HCT116 (cell line): ENCODE measurements at regions not wholly inside any gene's neighbourhood (a gene's known extent, or its start where the extent isn't known, plus 50 kb on each side); places are given as distances from the start of the nearest gene placed in this dataset.

Experiments
- ATAC-seq: fragments of 200-7000 bp; cut with Tn5 transposase; 2 replicates; pipeline ENCODE4 v1.9.1; 2020; ENCODE audit warnings: mild to moderate bottlenecking, moderate library complexity
- BruUV-seq: library from RNA; stranded (reverse); fragments of 400-500 nt; replicated peaks from 2 replicates; lab custom pipeline; 2021; lab: Mats Ljungman, UMichigan
- CTCF ChIA-PET: fragments of 300-600 bp; sonication (Branson Sonifier 250); formaldehyde crosslinking; loops from one replicate; lab custom pipeline; 2021; ENCODE audit warnings: antibody characterized with exemption; lab: Charles Lee
- POLR2A ChIA-PET: fragments of 300-600, 350-600 bp; sonication (Branson Sonifier 250); formaldehyde crosslinking; loops from one replicate; lab custom pipeline; 2021; ENCODE audit warnings: antibody characterized with exemption; lab: Charles Lee
- RAD21 ChIA-PET, 2 experiments: fragments of 300-600 bp; sonication (Branson Sonifier 250); formaldehyde crosslinking; loops; one replicate each; lab custom pipeline; 2023; ENCODE audit warnings: low total read pairs in 2 of 2; ENCODE audit not compliant: uncharacterized antibody in 2 of 2, unreplicated experiment in 2 of 2, low non-redundant PET in 1 of 2; lab: Charles Lee
- DNase-seq: peaks from one replicate; pipeline ENCODE4 v3.0.0-alpha.2; 2010; ENCODE audit warnings: low read depth, low spot score
- H2AFZ ChIP-seq: fragments of 200-600 bp; shearing (Covaris generic), sonication (generic); 2 replicates; pipeline ENCODE4 v1.6.1; 2017; ENCODE audit warnings: low read depth, mixed run types, mixed read lengths, antibody characterized with exemption, low read length; ENCODE audit not compliant: poor library complexity, severe bottlenecking
- H3K27ac ChIP-seq: 2 replicates; pipeline ENCODE4 v1.5.1; 2012; ENCODE audit warnings: low read depth, low read length
- H3K27me3 ChIP-seq: fragments of 200-600 bp; sonication (generic); 2 replicates; pipeline ENCODE4 v1.6.1; 2016; ENCODE audit warnings: mixed run types, low read length, mixed read lengths; ENCODE audit not compliant: insufficient read depth
- H3K36me3 ChIP-seq, 2 experiments: fragments of 200-500 bp in 1 of 2; fragments of 200-600 bp in 1 of 2; sonication (Bioruptor generic) in 1 of 2; sonication (generic) in 1 of 2; 2 replicates each; pipeline versions ENCODE4 v1.5.1 to v1.6.1; 2014 to 2016; ENCODE audit warnings: low read length in 2 of 2, inconsistent platforms in 1 of 2, mixed read lengths in 1 of 2, mixed run types in 1 of 2; ENCODE audit not compliant: insufficient read depth in 2 of 2, control insufficient read depth in 1 of 2
- H3K4me1 ChIP-seq, 2 experiments: fragments of 200-600 bp in 1 of 2; sonication (generic) in 1 of 2; 2 replicates each; pipeline versions ENCODE4 v1.5.1 to v1.6.1; 2012 to 2017; ENCODE audit warnings: low read length in 2 of 2, inconsistent platforms in 1 of 2, mild to moderate bottlenecking in 1 of 2, mixed read lengths in 1 of 2, mixed run types in 1 of 2, moderate library complexity in 1 of 2; ENCODE audit not compliant: insufficient read depth in 2 of 2, control insufficient read depth in 1 of 2
- H3K4me2 ChIP-seq: fragments of 200-600 bp; sonication (generic); 2 replicates; pipeline ENCODE4 v1.6.1; 2017; ENCODE audit warnings: mixed run types, low read length, mixed read lengths
- H3K4me3 ChIP-seq, 2 experiments: fragments of 200-600 bp in 1 of 2; sonication (generic) in 1 of 2; replicated peaks in 1 of 2; 2 replicates each; pipeline ENCODE4 v1.5.1; 2011 to 2016; ENCODE audit warnings: low read length in 2 of 2, control low read depth in 1 of 2, low read depth in 1 of 2, mild to moderate bottlenecking in 1 of 2, mixed read lengths in 1 of 2, mixed run types in 1 of 2
- H3K79me2 ChIP-seq: fragments of 200-600 bp; sonication (generic); 2 replicates; pipeline ENCODE4 v1.6.1; 2017; ENCODE audit warnings: mild to moderate bottlenecking, mixed run types, low read length, moderate library complexity, mixed read lengths; ENCODE audit not compliant: insufficient read depth
- H3K9ac ChIP-seq: fragments of 200-600 bp; sonication (generic); 2 replicates; pipeline ENCODE4 v1.6.1; 2016; ENCODE audit warnings: low read length, mixed read lengths
- H3K9me2 ChIP-seq: fragments of 200-600 bp; sonication (generic), shearing (Covaris generic); 2 replicates; pipeline ENCODE4 v1.6.1; 2017; ENCODE audit warnings: mixed run types, mild to moderate bottlenecking, moderate library complexity; ENCODE audit not compliant: insufficient read depth
- H3K9me3 ChIP-seq, 2 experiments: fragments of 200-500 bp in 1 of 2; fragments of 200-600 bp in 1 of 2; sonication (Bioruptor generic) in 1 of 2; sonication (generic) in 1 of 2; 2 replicates each; pipeline ENCODE4 v1.6.1; 2014 to 2017; ENCODE audit warnings: low read length in 2 of 2, mixed read lengths in 2 of 2, inconsistent platforms in 1 of 2, low read depth in 1 of 2, mild to moderate bottlenecking in 1 of 2, mixed run types in 1 of 2, moderate library complexity in 1 of 2; ENCODE audit not compliant: control insufficient read depth in 1 of 2, insufficient read depth in 1 of 2
- H4K20me1 ChIP-seq: fragments of 200-600 bp; sonication (generic), shearing (Covaris generic); 2 replicates; pipeline ENCODE4 v1.6.1; 2017; ENCODE audit warnings: mixed run types, mild to moderate bottlenecking, moderate library complexity; ENCODE audit not compliant: insufficient read depth
- ATF3 ChIP-seq: IDR thresholded peaks from 2 replicates; pipeline ENCODE4 v1.6.1; 2012
- CEBPB ChIP-seq: IDR thresholded peaks from 2 replicates; pipeline ENCODE4 v1.6.1; 2012; ENCODE audit warnings: low read depth
- ELF1 ChIP-seq: IDR thresholded peaks from 2 replicates; pipeline ENCODE4 v1.6.1; 2012; ENCODE audit warnings: low read depth, borderline replicate concordance
- EZH2 ChIP-seq: fragments of 200-600 bp; sonication (generic); IDR thresholded peaks from 2 replicates; pipeline ENCODE4 v1.6.1; 2017; ENCODE audit warnings: antibody characterized with exemption, mixed run types
- FOSL1 ChIP-seq: IDR thresholded peaks from 2 replicates; pipeline ENCODE4 v1.6.1; 2012; ENCODE audit warnings: low read depth
- JUND ChIP-seq: IDR thresholded peaks from 2 replicates; pipeline ENCODE4 v1.6.1; 2012
- RAD21 ChIP-seq: IDR thresholded peaks from 2 replicates; pipeline ENCODE4 v1.6.1; 2012; ENCODE audit warnings: low read depth, mild to moderate bottlenecking
- SIN3A ChIP-seq: IDR thresholded peaks from 2 replicates; pipeline ENCODE4 v1.6.1; 2012; ENCODE audit warnings: low read depth
- SP1 ChIP-seq: IDR thresholded peaks from 2 replicates; pipeline ENCODE4 v1.6.1; 2012; ENCODE audit warnings: low read depth
- ZFX ChIP-seq: fragments of 450-650 bp; IDR thresholded peaks from 2 replicates; pipeline ENCODE4 v1.6.1; 2017
- ZNF274 ChIP-seq: fragments of 200-500 bp; sonication (Bioruptor generic); IDR thresholded peaks from 2 replicates; pipeline ENCODE4 v1.6.1; 2014; ENCODE audit warnings: mild to moderate bottlenecking, low read depth, low read length, inconsistent platforms
- intact Hi-C: fragments of 100-400 bp; cut with micrococcal nuclease; formaldehyde crosslinking; loops from 2 replicates; pipeline ENCODE4 v1.10.0; 2022
- TF ChIP-seq, protein P1 (sequence below), 3 experiments: fragments of 200-600 bp in 1 of 3; sonication (generic) in 1 of 3; IDR thresholded peaks in 2 of 3; conservative IDR thresholded peaks in 1 of 3; 2 replicates each; pipeline ENCODE4 v1.5.1; 2012 to 2017; ENCODE audit warnings: low read depth in 2 of 3, low read length in 2 of 3, antibody characterized with exemption in 1 of 3, borderline replicate concordance in 1 of 3, control low read depth in 1 of 3, mild to moderate bottlenecking in 1 of 3, mixed read lengths in 1 of 3, mixed run types in 1 of 3, moderate library complexity in 1 of 3; ENCODE audit not compliant: insufficient read depth in 1 of 3
- TF ChIP-seq, protein P2 (sequence below): IDR thresholded peaks from 2 replicates; pipeline ENCODE4 v1.6.1; 2012; ENCODE audit warnings: low read depth

DNA sequence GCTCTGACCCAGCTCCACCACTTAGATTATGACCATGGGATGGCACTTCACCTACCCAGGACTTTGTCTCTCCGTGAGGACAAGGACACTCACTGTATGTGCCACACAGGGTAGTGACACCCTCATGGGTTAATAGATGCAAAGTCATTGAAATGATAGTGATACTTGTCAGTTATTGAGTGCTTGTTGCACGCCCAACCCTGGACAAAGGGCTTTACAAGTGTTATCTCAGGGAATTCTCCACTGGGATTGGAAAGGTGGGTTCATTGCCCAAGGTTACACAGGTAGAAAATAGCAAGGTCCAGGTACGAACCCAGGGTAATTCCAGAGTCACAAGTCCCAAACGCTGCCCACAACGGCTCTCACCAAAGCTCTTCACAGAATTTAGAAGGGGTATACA, 158.2 kb downstream of the TRIM29 start:
- ChIA-PET CTCF (no interaction called here), POLR2A (no interaction called here), RAD21 (no interaction called here)
- H3K9ac ChIP-seq = no peak overlapping the region
- H3K79me2 ChIP-seq = no peaks in the 10 kb centered on the region
- no peak overlapping the region for H2AFZ ChIP-seq
- no TSS peak for BruUV-seq
- no peaks in the 10 kb centered on the region for H4K20me1 ChIP-seq
- no peaks in the 10 kb centered on the region for H3K36me3 ChIP-seq
- no peaks in the 10 kb centered on the region for H3K4me1 ChIP-seq
- no peak overlapping the region for H3K4me3 ChIP-seq
- TF ChIP-seq SIN3A (no peak), FOSL1 (no peak), ELF1 (no peak), SP1 (no peak), ZFX (no peak), JUND (no peak), ATF3 (no peak), ZNF274 (no peak), CEBPB (no peak), RAD21 (no peak), EZH2 (no peak)
- TF ChIP-seq, protein P1, sequence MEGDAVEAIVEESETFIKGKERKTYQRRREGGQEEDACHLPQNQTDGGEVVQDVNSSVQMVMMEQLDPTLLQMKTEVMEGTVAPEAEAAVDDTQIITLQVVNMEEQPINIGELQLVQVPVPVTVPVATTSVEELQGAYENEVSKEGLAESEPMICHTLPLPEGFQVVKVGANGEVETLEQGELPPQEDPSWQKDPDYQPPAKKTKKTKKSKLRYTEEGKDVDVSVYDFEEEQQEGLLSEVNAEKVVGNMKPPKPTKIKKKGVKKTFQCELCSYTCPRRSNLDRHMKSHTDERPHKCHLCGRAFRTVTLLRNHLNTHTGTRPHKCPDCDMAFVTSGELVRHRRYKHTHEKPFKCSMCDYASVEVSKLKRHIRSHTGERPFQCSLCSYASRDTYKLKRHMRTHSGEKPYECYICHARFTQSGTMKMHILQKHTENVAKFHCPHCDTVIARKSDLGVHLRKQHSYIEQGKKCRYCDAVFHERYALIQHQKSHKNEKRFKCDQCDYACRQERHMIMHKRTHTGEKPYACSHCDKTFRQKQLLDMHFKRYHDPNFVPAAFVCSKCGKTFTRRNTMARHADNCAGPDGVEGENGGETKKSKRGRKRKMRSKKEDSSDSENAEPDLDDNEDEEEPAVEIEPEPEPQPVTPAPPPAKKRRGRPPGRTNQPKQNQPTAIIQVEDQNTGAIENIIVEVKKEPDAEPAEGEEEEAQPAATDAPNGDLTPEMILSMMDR (IDR thresholded peaks at IDR 0.05 in 2 of 3, conservative IDR thresholded peaks at IDR 0.05 in 1 of 3; ENCODE audit: borderline replicate concordance in 1 of 3, insufficient read depth in 1 of 3, low read depth in 2 of 3, low read length in 2 of 3) = no peak
- TF ChIP-seq, protein P2, sequence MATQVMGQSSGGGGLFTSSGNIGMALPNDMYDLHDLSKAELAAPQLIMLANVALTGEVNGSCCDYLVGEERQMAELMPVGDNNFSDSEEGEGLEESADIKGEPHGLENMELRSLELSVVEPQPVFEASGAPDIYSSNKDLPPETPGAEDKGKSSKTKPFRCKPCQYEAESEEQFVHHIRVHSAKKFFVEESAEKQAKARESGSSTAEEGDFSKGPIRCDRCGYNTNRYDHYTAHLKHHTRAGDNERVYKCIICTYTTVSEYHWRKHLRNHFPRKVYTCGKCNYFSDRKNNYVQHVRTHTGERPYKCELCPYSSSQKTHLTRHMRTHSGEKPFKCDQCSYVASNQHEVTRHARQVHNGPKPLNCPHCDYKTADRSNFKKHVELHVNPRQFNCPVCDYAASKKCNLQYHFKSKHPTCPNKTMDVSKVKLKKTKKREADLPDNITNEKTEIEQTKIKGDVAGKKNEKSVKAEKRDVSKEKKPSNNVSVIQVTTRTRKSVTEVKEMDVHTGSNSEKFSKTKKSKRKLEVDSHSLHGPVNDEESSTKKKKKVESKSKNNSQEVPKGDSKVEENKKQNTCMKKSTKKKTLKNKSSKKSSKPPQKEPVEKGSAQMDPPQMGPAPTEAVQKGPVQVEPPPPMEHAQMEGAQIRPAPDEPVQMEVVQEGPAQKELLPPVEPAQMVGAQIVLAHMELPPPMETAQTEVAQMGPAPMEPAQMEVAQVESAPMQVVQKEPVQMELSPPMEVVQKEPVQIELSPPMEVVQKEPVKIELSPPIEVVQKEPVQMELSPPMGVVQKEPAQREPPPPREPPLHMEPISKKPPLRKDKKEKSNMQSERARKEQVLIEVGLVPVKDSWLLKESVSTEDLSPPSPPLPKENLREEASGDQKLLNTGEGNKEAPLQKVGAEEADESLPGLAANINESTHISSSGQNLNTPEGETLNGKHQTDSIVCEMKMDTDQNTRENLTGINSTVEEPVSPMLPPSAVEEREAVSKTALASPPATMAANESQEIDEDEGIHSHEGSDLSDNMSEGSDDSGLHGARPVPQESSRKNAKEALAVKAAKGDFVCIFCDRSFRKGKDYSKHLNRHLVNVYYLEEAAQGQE = no peak
- ATAC-seq (no peak), DNase-seq (no peak)
- H3K27ac ChIP-seq = no peak overlapping the region
- intact Hi-C loops = no loop called here
- peaks cover 22% of the 10 kb centered on the region; the same call in 1 of the 2 replicates for H3K27me3 ChIP-seq
- no peak overlapping the region for H3K4me2 ChIP-seq
- H3K9me2 ChIP-seq = no peaks in the 10 kb centered on the region
- no peaks in the 10 kb centered on the region for H3K9me3 ChIP-seq
